Right renal pelvis (tissue), 4 donors: ENCODE measurements at regions not wholly inside any gene's neighbourhood (a gene's known extent, or its start where the extent isn't known, plus 50 kb on each side); places are given as distances from the start of the nearest gene placed in this dataset.
A peak's percentile ranks its signal among the peaks of the same experiment; 100 is the strongest.

Experiments used
- DNase-seq, 4 donors: peaks; one replicate each; pipeline ENCODE4 v3.0.0-alpha.2; 2013; ENCODE audit warnings: low read depth in 4 of 4, low spot score in 3 of 4, missing footprints in 1 of 4

DNA sequence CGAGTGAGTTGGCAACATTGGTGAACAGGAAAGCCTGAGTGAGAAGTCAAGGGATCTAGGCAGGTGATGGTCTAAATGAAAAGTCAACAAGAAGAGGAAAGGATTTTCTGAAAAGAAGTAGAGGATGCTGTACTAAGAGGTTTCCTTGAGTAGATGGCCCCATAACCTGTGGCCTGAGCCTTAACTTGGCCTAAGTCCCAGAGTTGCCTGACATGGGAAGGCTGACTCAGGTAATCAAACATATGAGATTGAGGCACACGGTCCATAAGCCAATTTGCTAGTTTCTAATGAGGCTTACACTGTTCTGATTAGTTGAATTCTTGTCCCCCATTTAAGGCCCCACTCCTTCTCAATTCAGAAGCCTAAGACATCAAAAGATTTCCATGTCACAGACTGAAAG lies 262.5 kb upstream of the LMCD1 start:
- DNase-seq = no peak

DNA sequence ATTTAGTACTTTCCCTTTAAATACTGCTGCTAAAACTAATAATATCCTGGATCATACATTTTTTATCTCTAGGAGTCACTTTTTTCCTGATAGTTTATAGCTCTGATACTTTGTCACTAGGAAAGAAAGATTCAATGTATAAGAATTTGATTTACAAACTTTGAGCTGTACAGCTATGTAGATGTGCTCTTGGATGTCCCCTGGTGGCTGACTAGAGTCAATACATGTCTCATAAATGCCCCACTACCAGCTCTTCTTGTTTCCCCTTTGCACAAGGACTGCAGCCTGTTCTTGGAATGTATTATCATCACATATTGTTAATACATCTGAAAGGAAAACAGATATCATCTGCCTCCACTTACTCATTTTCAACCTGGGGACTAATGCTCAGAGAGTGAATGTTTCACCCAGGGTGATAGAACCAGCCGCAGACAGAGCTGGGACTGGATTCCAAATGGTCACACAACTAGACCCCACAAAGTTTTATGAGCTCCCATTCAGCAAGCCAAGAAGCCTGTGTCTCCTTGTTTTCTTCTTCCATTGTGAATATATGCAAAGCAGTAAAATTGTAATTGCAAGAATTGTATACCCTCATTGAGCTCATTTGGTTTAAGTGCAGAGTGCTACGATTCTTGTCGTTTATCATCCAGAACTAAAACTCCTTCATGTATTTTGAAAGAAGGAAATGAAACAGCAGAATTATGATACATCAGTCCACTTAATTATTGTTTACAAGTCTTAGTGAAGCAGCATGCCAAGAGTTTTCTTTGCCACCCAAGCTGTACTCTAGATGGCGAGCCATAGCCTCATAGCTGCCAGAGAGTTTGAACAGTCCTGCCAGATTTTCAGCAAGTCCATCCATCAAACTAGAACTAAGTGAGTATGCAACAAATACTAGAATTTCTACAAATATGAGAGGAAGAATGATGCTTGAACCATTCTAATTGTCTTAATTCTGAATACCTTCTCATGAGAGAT lies 261.6 kb upstream of the LMCD1 start:
- DNase-seq = no peak

DNA sequence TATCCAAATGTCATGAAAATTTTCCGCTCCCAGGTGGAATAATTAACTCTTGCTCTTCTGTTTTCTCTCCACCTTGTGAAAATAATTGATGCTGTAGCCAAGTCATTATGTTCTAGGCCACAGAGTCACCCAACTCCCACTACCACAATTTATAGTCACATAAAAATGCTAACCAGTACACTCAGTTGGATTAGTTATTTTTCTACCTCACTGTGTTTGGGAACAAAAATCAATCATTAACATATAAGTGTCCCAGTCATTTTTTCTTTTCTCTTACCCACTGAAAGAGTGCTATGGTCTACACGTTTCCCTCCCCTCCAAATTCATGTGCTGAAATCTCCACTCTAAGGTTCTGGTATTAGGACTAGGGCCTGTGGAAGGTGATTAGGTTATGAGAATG lies 255.6 kb upstream of the LMCD1 start:
- DNase-seq = peak in 1 of 4 donors; percentile 40

DNA sequence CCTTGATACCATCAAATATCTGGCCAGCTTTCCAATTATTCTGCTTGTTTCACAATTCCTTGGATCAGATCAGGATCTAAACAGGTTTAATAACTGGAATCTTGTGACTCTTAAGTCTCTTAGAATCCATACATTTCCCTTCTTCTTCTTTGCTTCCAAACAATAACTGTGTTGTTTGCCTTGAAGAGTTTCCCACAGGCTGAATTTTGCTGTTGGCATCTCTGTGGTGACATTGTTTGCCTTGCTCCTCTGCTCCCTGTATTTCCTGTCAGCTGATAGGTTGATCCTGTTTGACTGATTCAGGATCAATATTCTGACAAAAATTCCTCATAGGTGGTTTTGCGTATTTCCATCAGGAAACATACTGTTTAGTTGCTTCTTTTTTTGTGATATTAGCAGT lies 248.4 kb upstream of the LMCD1 start:
- no peak for DNase-seq

DNA sequence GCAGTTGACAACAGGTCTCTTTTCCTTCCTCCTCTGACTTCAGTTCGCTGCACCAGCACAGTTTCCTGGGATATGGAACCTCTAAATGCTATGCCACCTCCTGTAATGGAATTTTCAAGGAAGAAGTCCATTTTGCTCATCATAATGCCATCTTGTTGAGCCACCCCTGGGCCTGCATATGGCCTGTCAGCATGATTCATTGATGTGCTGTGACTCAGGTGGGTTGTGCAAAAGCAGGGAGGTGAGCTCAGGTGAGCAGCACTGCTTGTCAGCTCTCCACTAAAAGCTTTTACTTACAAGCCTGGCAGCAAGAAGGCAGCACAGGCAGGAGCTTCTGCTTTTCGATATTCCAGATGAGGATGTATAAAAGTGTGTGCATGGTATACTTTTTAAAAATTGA lies 247.1 kb upstream of the LMCD1 start:
- DNase-seq = no peak

DNA sequence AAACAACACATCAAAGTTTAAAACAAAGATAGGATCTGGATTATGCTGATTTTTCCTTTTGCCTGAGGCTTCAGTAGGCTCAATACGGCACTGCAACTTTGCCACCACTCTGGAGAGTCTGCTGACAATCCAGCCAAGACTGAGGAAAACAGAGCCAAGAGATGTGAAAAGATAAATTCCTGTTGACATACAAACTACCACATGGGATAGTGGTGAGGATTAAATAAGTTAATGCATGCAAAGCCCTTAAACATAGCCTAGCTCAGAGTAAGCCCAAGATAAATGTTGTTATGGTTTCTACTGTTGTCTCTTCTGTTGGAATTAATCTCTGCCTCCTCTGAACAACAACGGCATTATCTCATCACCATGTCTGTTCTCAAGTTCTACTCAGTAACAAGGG lies 245.9 kb upstream of the LMCD1 start:
- no peak for DNase-seq

DNA sequence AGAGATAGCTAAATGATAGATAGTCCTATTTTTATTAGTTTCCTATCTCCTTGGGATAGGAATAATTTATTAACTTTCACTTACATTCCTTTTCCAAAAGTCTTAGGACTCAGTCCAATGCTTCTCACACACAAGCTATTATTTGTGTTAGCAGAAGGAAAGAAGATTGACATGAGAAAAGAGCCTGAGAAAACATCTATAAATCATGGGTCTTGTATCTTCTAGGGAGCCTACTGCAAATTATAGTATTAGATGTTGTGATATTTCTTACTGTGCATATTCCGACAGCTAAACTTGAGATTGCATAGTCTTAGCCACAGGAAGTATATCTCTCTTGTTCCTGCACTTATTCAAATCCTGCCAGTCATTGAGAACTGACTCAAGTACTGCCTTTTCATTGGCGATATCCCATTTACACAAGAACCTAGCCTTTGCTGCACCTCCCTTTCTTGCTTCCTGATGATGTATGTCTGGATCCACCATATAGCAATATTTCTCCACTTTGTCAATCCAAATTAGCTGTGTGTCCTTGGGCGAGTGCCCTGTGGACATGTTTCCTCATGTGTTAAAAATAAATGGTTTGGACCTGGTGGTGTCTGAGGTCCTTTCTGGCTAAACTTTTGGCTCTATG lies 245.1 kb upstream of the LMCD1 start:
- DNase-seq = no peak

DNA sequence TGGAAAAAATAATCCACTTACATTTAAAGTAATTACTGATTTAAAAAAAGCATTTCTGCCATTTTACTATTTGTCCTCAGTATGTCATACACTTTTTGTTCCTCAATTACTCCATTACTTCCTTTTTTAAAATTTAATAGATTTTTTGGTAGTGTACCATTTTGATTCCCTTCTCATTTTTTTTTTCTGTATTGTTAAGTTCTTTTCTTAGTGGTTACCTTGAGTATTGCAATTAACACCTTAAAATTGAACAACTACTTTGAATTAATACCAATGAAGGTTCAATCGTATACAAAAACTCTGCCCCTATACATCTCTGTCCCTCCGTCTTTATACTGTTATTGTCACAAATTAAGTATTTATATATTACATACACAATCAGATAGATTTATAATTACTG lies 240.6 kb upstream of the LMCD1 start:
- no peak for DNase-seq

DNA sequence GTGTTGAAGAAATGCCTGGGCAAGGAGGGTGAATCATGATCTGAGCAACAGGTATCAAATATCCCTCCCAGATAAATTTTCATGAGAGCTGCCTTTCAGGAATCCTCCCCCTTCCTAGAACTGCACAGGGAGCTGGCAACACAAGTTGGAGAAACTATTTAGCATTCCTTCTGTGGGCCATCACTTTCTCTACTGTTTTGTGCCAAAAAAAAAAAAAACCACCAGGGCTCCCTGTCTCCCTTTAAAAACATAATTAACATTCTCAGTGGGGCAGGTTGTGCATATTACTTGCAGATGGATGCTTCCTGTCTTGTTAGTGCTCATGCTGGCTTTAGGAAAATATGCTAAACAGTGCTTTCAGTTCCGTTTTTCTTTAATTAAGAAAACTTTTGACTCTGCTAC lies 234.9 kb upstream of the LMCD1 start:
- DNase-seq = no peak

DNA sequence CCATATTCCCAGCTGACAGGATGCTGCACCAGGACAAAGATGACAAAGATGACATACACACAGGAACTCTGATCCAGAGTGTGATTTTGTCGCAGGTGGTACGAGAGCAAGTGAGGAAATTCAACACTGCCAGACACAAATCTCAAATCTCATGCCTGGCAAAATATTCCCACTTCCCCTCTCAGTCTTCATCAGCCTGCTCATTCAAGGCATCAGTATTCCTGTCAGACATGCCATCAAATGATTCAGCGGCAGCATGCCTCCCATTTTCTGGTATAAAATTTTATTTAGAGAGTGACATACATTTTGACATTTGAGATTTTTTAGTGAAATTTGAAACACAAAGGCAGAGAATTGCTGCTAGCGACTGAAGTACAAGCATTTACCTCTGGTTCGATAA lies 228.1 kb upstream of the LMCD1 start:
- no peak for DNase-seq

DNA sequence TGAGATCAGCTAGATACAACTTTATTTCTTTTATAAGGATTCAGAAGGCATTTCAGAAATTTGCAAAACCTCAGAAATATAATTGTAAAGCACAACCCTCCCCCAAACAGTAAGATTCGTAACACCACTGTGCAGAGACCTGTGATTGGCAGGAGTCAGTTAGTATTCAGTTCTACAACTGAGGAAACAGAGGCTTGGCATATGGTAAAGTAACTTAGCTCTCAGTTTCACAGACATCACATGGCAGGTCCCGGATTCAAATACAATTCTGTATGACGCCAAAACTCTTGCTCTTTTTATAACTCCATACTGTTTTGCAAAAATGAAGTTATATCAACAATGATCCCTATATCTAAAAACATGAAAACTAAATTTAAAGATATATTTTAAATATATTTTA lies 225.6 kb upstream of the LMCD1 start:
- DNase-seq = no peak

DNA sequence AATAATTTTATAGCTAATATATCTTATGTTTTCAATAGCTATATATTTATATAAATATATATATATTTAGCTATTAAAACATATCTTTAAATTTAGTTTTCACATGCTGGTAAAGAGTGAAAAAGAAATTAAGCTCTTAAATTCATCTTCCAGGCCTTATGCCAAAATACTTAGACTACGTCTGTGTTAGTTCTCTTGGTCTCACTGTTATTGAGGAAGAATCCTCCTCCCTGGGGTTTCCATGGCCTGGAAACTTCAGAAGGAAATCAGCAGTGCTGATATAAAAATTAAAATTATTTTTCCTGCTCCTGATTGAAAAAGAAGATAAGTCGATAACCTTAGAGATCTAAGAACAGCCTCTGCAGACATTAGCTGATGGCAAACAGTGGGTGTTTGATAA lies 225.1 kb upstream of the LMCD1 start:
- DNase-seq = no peak

DNA sequence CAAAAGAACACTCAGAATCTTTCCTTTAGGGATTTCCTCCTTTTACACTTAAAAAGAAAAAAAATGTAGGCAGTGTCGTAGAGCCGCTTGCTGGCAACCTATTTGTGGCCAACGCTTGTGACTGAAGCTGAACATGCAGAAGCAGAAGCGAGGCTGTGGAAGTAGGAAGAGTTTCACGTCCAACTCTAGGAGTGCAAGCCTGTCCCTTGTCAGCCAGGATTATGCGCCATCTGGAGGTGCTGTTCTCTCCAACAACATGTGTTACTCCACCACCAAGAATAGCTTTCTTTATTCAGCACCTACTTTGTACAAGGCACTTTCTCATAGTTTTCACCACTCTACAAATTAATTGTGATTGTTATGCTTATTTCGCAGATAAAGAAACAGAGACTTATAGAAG lies 223.2 kb upstream of the LMCD1 start:
- no peak for DNase-seq

DNA sequence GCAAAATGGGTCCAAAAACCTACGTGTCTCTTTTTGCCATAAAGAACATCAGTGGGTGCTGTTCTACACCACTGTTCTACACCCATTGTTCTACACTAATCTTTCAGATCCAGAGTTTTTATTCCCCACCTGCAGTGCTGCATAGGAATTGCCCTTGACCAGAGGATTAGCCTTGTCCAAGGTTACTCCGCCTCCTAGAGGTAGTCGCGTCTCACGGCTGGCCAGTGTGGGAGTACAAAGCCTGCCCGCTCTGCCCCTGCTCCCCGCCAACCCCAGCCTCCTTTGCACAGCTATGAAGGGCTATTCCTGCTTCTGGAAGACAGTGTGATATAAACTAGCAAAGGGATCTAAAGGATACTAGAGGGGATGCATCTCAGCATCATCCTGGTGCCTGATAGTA lies 222.1 kb upstream of the LMCD1 start:
- no peak for DNase-seq

DNA sequence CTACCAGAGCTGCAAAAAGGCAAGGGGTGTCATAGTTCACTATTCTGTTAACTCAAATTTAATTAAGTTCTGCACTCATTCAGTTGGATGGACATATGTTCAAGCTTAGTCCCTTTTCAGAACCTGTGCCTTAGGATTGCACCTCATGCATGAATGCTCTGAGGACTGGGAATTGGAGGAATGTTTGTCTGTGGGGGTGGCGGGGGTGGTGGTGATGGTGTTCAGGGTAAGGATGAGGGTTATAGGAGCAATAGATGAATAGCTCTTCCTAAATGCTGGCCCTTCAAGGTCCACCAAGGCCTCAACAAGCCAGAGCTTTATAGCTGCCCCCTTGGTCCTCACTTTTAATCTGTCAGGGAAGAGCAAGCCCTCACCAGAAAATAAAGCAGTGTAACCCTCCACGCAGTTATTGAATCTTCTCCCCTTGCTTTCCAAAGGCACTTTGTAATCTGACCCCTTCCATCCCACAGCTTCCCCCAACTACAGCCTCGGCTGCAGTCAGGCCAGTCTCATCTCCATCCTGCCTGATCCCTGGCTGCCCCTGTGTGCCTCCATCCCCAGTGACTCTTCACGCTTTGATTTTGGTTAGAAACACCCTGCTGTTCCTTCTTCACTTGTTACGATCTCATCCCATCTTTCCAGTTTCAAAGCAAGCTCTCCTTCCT lies 221.6 kb upstream of the LMCD1 start:
- DNase-seq = no peak

DNA sequence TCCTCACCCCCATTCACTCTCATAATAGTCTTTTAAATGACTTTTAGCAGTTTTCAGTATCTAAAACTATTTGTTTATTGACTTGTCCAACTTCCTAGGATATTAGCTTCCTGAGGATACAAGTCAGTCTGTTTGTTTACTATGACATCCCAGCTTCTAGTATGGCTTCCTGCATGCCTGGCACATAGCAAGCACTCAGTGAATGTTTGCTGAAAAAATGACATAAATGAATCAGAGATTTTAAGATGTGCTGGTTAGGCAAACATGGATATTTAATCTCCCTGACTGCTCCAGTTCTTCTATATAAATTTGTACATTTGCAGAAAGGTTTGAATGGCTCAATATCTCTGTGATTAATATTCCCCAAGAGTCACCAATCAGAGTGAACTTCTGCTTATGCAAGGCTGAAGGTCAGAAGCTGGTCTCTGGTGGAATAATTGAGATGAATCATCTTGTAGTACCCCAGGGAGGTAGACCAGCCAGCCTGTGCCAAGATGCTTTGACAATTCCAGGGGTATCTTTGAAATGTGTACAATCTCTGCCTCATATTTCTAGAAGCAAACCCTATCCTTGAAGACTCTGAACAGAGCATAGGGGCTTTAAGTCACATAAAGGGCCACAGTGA lies 219.0 kb upstream of the LMCD1 start:
- no peak for DNase-seq

DNA sequence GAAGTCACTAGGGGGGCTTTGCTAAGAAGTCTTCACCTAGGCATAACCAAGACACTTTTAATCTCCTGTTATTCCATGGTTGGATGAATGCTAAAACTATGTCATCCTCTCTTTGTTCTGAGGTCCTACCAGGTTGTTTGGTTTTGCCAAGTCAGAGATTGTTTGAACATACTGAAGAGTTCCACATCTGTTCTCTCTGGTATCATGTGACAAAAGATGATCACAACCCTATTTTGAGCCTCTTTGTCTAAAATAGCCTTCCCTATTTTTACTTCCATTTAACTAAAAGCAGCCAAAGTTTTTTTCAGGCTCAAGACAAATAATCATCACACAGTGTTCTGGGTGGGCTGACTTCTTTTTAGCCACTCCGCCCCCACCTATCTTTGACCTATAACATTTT lies 218.4 kb upstream of the LMCD1 start:
- DNase-seq = no peak

DNA sequence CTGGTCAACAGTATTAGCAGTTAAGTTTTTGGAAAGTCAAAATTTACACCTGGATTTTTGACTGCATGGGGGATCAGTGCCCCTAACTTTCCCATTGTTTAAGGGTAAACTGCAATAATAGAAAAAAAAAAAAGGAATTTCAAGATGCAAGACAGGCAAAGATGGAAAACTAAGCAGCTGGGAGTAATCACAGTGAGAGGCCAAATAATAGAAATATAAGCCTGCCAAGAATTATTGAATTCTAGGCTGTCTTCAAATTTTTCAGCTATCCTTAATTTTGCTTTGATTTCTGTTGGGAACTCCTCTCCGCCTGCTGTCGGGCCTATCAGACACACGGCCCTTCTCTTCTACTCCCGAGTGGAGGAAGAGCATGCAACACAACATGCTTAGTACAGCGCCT lies 215.5 kb upstream of the LMCD1 start:
- DNase-seq = no peak

DNA sequence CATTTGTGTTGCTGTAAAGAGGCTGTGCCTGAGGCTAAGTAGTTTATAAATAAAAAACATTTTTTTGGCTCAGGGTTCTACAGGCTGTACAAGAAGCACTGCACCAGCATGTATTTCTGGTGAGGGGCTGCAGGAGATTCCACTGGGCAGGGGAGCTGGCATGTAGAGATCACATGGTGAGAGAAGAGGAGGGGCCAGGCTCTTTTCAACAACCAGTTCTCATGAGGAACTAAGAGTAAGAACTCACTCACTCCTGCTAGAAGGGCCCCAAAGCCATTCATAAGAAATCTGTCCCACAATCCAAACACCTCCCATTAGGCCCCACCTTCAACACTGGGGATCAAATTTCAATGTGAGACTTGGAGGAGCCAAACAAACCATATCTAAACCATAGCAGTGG lies 214.9 kb upstream of the LMCD1 start:
- DNase-seq = no peak

DNA sequence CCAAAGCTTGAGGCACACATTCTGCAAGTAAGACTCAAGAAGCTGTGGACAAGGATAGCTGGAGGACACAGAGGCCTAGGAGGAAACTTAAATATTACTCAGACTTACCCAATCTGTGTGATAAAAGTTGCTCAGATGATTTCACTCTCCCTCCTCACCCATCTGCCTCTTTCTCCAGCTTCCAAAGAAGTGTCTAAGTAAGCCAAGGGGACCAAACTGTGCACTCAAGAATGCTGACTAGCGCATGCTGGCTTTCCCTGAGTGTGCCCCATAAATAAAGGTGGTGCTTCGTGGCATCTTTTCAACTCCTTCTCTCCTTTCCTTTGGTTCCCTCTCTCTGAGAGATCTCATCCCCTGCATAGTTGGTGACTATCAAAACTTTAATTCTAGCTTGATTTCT lies 211.0 kb upstream of the LMCD1 start:
- DNase-seq = no peak

DNA sequence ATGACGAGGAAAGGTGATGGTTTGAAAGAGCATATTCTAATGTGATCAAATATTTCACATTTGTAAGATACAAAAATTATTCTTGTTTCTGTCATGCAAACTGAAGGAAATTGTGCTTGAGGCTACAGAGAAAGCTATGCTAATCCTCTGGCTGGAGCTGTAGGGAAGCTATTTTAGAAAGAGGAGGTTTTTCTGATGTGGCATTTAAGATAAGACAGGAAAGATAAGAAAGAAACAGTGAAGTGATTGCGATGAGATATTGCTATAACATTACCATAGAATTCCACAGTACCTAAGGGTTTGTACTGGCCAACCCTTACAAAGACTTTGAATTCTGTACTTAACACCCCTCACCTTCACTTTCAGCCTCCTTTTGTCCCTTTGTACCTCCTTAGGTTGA lies 205.2 kb upstream of the LMCD1 start:
- DNase-seq = no peak
